H54 (cell line): ENCODE measurements at regions not wholly inside any gene's neighbourhood (a gene's known extent, or its start where the extent isn't known, plus 50 kb on each side); places are given as distances from the start of the nearest gene placed in this dataset.
"Not testable (repeated sequence)": the region's sequence is repeated elsewhere in the genome, so short reads cannot be mapped to it uniquely, and the experiment has no call there.

ENCODE experiments used
- DNase-seq: peaks from one replicate; pipeline ENCODE4 v3.0.0; 2011; ENCODE audit warnings: low spot score, mixed read lengths; ENCODE audit not compliant: insufficient read length
- FAIRE-seq: peaks from 3 replicates; lab custom pipeline; 2011; peaks lifted over from hg19 to GRCh38; lab: Jason Lieb, UNC
- POLR2A ChIP-seq: IDR thresholded peaks from 2 replicates; pipeline ENCODE4 v1.6.1; 2011; ENCODE audit warnings: low read depth, mild to moderate bottlenecking, low read length

DNA sequence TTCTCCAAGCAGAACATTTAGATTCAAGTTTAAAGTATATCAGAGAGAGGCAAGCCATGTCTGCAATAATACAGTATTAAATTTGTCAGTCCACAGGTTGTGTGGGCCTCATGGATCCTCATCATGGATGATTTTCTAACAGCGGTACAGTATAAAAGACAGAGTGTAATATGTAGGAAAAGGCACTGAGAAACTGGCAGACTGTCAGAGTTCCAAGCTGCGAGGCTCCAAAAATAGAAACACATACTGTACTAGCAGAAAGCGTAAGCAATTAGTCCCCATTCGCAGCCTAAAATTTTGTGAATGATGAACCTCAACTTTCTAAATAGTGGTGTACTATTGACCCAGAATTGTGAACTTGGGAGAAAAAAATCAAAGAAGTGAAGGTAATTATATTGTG is 933.3 kb downstream of the XPNPEP1 start:
- no peak for FAIRE-seq
- no peak for TF ChIP-seq POLR2A
- no peak for DNase-seq

DNA sequence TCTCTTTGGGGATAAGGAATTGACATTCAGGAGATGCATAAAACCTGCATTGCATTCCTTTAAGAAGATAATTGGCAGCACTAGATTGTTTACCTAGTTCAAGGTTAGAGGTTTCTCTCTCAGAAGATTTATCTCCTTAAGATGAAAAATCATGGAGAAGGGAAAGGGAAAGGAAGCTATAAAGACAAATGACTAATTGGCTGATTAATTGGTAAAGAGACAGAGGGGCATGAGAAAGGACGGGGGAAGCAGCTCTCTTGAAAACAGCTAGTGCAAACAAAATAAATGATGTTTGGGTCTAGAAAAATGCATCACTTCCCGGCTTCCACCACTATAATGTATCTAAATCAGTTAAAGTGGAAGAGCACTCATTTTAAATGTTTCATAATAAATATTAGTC is 941.2 kb downstream of the XPNPEP1 start:
- FAIRE-seq (no peak), DNase-seq (no peak)
- TF ChIP-seq POLR2A: no peak

DNA sequence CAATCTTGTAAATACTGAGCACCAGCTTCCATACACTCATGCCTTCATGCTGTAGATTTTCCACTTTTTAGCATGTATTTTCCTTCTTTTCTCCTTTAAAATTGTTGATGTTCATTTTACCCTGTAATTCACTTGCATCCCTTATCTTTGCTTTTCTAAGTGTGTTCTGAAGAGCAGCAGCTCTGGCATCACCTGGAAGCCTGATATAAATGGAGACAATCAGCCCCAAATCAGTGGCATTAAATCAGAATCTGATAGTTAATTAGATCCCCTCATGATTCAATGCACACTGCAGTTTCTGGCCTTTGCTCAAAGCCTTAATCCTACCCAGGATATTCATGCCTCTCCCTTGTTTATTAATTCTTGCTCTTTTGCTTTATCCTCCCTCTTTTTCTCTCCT is 942.4 kb downstream of the XPNPEP1 start:
- DNase-seq (no peak), FAIRE-seq (no peak)
- TF ChIP-seq POLR2A: no peak

DNA sequence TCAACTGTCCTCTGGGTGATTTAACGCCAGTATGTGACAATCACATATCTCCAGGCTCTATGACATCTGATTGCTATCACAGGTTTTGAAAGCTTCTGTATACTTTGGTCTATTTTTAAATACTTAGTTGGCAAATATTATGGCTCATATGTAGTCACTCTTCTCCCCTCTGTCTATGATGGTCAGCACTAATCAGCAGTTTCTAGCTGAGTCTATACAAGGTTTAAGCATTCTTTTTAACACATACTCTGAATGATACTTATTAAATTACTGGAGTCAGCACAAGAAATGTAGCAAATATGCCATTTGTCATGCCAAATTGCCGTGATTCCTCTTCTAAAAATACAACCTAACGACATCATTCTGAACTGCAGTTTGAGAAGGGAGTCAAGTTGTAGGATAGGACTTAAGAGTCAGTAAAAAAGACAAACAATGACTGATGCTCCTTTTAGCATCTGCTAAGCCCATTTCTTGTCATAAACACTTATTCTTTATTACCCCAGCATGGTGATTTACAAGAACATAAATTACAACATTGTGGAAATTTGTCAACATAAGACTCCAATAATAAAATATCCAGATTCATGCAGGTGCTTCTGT is 947.8 kb downstream of the XPNPEP1 start:
- FAIRE-seq (no peak), DNase-seq (no peak)
- TF ChIP-seq POLR2A: no peak

DNA sequence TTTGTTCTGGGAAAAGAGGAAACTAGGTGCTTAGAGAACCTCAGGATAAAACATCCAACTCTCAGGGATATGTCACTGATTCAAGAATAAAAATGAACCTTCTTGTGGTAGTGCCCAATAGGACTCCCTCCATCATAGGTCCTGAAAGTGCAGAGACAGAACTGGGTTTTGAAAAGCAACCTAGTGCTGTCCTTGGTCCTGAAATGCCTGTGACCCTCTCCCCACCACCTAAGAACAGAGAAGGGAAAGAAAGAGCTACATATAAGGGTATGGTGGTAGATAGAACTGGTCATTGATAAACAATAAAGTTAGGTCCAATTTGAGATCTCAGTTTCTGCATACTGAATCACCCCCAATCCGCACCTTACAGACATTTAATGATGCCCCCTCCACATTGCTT is 953.3 kb downstream of the XPNPEP1 start:
- DNase-seq (no peak), FAIRE-seq (no peak)
- no peak for TF ChIP-seq POLR2A

DNA sequence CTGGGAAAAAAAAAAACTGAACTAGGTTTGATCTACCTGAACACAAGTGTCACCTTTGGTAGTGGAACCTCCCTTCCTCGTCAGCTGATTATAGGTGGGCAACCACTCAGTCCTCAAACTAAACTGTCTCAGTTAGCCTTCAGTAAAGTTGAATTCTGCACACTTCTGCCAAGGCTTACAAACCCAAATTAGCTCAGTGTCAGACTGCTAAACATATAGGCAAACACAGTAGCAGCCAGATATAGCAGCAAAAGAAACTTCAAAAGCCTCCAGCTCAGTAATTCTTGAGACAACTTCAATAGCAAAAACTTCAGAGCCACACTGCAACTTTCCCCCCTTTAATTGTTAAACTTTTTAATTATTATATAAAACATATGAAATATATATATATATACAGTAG is 956.9 kb downstream of the XPNPEP1 start:
- no peak for TF ChIP-seq POLR2A
- no peak for FAIRE-seq

DNA sequence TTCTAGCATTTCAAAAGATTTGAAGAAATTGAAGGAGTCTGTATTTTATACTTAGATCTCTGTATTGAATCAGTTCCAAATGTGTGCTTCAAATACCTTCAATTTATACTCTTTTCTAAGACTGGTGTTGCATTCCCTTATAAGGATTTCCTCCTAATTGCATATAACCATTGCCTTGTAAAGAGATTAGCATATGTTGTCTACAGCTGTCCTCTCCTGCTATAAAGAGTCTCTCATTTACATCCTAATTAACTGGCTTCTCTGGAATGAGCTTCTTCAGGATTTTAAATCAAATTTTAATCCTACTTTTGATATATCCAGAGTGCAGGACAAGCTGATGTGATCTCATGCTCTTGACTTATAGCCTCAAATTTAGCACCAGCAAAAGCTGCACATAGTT is 957.3 kb downstream of the XPNPEP1 start:
- FAIRE-seq (no peak), DNase-seq (no peak)
- no peak for TF ChIP-seq POLR2A

More for the DNA sequence above, 956.9 kb downstream of the XPNPEP1 start:
- no peak for DNase-seq

DNA sequence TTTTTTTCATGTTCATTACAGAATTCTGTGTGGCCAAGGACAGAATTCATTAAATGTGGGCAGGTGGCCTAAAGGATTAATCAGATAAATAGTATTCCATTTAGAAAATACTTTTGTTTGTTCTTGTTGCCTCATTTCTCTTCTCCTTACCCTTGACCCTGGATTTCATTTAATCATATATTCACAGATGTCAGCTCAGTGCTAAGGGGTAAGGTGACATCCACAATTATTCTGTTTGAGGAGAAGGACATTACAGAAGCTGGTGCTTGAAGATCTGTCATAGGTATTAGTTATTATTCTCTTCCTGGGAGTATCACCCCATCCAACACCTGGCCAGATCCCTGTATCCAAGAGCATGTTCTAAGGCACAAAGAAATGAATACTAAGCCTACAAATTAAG is 961.1 kb downstream of the XPNPEP1 start:
- FAIRE-seq (no peak), DNase-seq (no peak)
- no peak for TF ChIP-seq POLR2A

DNA sequence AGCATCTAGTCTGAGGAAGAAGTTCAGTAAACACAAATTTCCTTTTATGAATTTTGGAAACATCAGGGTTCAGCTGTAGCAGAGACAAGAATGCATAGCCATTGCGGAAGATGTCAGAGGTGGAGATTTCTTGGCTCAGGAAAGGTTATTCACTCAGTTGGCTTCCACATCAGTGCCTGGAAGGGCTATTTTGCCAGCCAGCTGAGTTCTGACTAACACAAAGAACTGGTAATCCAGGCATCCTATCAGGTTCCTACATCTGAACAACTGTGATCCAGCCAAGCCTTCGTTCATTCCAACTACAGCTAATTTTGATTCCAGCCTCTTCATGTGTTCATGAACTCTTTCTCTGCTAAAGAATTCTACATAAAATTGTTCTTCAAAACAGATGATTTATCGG is 965.6 kb downstream of the XPNPEP1 start:
- FAIRE-seq: no peak
- no peak for DNase-seq

DNA sequence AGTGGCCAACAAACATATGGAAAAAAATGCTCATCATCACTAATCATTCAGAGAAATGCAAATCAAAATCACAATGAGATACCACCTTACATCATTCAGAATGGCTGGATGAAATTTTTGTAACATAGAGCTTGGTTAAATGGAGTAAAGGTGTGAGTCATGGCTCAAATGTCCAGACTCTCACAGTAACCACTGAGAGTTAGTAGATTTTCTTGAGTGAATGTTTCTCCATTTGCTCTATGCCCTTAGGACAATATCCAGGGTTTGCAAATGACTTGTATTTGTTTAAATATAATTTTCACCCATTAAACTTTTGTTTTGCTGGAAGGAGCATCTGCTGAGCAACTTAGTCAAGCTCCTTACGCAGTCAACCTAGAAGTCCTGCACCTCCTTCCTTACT is 967.2 kb downstream of the XPNPEP1 start:
- FAIRE-seq (no peak), DNase-seq (no peak)
- no peak for TF ChIP-seq POLR2A

More for the DNA sequence above, 965.6 kb downstream of the XPNPEP1 start:
- no peak for TF ChIP-seq POLR2A

DNA sequence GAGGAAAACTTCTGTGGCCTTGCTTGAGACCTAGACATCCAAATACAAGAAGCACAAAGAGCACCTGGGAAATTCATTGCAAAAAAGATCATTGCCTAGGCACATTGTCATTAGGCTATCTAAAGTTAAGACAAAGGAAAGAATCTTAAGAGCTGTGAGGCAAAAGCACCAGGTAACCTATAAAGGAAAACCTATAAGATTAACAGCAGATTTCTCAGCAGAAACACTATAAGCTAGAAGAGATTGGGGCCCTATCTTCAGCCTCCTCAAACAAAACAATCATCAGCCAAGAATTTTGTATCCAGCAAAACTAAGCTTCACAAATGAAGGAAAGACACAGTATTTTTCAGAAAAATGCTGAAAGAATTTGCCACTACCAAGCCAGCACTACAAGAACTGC is 1003.3 kb downstream of the XPNPEP1 start:
- not testable (repeated sequence) for FAIRE-seq, DNase-seq

DNA sequence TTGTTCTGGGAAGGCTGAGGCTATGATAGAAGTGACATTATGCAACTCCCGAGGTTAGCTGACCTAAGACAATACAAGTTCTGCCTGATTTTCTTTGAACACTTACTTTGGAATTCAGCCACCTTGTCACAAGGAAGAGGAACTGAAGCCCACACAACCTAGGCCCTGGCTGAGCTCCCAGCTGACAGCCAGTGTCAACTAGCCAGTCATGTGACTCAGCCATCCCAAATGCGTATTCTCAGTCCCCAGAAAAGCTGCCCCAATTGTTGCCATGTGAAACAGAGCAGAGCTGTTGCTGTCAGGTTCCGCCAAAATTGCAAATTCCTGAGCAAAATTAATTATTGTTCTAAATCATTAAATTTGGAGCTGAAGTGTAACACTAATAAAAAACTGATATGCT is 1010.0 kb downstream of the XPNPEP1 start:
- no peak for FAIRE-seq
- no peak for TF ChIP-seq POLR2A

DNA sequence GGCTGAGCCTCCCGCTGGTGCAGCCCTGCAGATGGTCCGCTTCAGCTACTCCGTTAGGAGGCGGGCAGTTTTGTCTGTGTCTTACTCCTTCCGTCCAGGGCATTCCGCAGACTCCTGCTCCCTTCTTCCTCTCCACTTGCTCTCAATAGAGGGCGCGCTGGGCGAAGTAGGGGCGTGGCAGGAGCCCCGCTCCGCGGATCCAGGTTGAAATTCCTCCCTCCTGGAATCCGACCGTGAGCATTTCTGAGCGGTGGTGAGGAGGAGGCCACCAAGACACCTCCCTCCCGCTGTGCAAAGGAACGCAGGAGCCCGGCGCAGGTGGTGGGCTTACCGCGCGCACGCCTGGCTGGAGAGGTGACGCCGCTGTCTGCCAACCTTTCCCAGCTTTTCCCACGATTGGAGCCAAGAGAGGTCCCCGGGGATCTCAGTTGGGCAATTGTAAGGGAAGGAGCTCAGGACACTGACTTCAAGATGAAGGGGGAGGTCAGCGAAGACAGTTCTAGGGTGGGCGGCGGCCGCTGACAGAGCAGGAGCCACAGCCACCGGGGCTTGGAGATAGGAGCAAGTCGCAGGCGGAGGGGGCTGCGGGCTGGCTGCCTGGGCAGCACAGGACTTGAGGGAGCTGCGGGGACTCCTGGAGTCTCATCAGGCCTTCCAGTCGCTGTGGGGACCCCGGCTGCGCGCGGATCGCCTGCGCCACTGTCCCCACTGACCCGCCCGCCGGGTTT is 1011.3 kb downstream of the XPNPEP1 start:
- FAIRE-seq (no peak), DNase-seq (no peak)
- TF ChIP-seq POLR2A: no peak

More for the DNA sequence above, 1010.0 kb downstream of the XPNPEP1 start:
- DNase-seq: no peak

DNA sequence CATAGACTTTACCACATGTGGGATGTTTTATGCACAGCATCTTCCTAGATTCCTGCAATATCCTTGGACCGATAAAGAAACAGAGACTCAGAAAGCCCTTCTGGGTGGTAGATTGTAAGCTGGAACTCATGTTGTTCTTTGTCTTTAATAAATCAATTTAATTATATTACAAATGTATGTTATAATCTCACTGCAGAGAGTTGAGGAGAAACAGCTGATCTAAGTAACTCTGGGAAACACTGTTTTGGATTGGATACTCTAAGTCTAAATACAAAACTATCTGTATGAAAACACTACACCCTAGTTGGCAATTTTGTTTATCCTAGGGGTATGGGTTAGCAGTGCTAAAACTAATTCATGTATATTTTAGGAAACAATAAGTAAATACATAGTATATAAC is 1015.2 kb downstream of the XPNPEP1 start:
- FAIRE-seq (no peak), DNase-seq (no peak)
- TF ChIP-seq POLR2A: no peak

DNA sequence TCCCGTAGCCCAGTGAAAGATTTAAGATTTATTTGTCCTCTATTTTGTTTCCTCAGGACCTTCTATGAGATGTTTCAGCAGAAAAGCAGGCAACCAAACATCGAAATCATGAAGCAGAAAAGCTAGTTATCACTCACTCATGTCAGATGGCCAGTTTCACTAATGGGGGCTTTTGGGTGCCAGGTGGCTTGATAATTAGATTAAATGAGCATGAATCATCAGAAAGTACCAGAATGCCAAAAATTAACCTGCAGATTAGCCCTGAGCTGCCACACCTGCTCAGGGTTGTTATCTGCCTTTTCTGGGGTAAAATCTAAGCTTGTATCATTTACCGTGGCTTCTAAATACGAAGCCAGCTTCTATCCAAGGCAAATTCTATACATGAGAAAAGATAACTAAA is 1017.5 kb downstream of the XPNPEP1 start:
- FAIRE-seq (no peak), DNase-seq (no peak)
- TF ChIP-seq POLR2A: no peak
